SK-N-MC (cell line): ENCODE measurements at regions not wholly inside any gene's neighbourhood (a gene's known extent, or its start where the extent isn't known, plus 50 kb on each side); places are given as distances from the start of the nearest gene placed in this dataset.
"Not testable (repeated sequence)": the region's sequence is repeated elsewhere in the genome, so short reads cannot be mapped to it uniquely, and the experiment has no call there.

Source experiments
- EZH2 ChIP-seq: fragments of 200-600 bp; sonication (generic); IDR thresholded peaks from one replicate; pipeline ENCODE4 v1.6.1; 2017; ENCODE audit warnings: antibody characterized with exemption
- POLR2AphosphoS5 ChIP-seq: IDR thresholded peaks from 2 replicates; pipeline ENCODE4 v1.6.1; 2012; ENCODE audit warnings: mild to moderate bottlenecking, low read depth, low read length, borderline replicate concordance

DNA sequence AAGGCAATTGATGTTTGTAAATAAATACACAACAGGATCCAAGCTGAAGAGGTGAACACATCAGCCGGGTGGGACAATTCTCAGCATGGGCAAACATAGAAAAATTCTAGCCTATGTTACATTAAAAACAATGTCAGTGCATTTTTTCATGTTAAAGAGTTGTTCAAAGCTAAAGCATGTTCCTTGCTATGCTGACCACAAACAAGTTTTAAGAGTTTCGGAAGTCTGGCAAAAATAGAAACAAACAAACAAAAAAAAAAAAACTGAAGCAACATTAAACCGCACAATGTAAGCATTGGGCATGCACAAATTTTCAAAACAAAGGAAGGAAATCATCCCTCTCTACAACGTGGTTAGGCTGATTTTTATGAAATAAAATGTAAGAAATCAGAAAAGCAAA lies 185.8 kb downstream of the FOXD4L6 start:
- TF ChIP-seq EZH2, POLR2AphosphoS5: not testable (repeated sequence)
